Astrocyte of the hippocampus (primary cell): ENCODE measurements at regions not wholly inside any gene's neighbourhood (a gene's known extent, or its start where the extent isn't known, plus 50 kb on each side); places are given as distances from the start of the nearest gene placed in this dataset.

Source experiments
- DNase-seq: peaks from one replicate; pipeline ENCODE4 v3.0.0; 2011; ENCODE audit warnings: low read depth, low spot score

- no peak for DNase-seq
Observed at GRCh38 chr1:39134768-39135333, 69.6 kb upstream of the MACF1 start.

GRCh38 chr1:39136638-39137037 is 67.9 kb upstream of the MACF1 start:
- DNase-seq = no peak

GRCh38 chr1:39139723-39140360 is 64.7 kb upstream of the MACF1 start:
- DNase-seq = no peak

GRCh38 chr1:39141925-39142324 is 62.6 kb upstream of the MACF1 start:
- DNase-seq = peak; percentile 61

GRCh38 chr1:39142401-39143060 is 62.0 kb upstream of the MACF1 start:
- peak; percentile 42 for DNase-seq

GRCh38 chr1:39144924-39145323 is 59.6 kb upstream of the MACF1 start:
- DNase-seq = no peak

- peak; percentile 23 for DNase-seq
Observed at GRCh38 chr1:39145331-39145965, 59.0 kb upstream of the MACF1 start.

- DNase-seq = no peak
Observed at GRCh38 chr1:39146681-39147080, 57.8 kb upstream of the MACF1 start.

- DNase-seq = no peak
Observed at GRCh38 chr1:39147099-39148025, 57.1 kb upstream of the MACF1 start.

- no peak for DNase-seq
Observed at GRCh38 chr1:39148942-39149341, 55.6 kb upstream of the MACF1 start.

- no peak for DNase-seq
Observed at GRCh38 chr1:39149509-39149908, 55.0 kb upstream of the MACF1 start.

GRCh38 chr1:39150779-39151178 is 53.7 kb upstream of the MACF1 start:
- DNase-seq = no peak

GRCh38 chr1:39151267-39151666 is 53.2 kb upstream of the MACF1 start:
- no peak for DNase-seq

- DNase-seq = no peak
Observed at GRCh38 chr1:39152923-39153322, 51.6 kb upstream of the MACF1 start.

GRCh38 chr1:39153684-39154083 is 50.8 kb upstream of the MACF1 start:
- DNase-seq = no peak

GRCh38 chr1:39154553-39155421 is 49.7 kb upstream of the MACF1 start:
- DNase-seq = peak; percentile 77
